HCT116 (cell line): ENCODE measurements at regions not wholly inside any gene's neighbourhood (a gene's known extent, or its start where the extent isn't known, plus 50 kb on each side); places are given as distances from the start of the nearest gene placed in this dataset.

Source experiments
- ATAC-seq: fragments of 200-7000 bp; cut with Tn5 transposase; 2 replicates; pipeline ENCODE4 v1.9.1; 2020; ENCODE audit warnings: mild to moderate bottlenecking, moderate library complexity
- BruUV-seq: library from RNA; stranded (reverse); fragments of 400-500 nt; replicated peaks from 2 replicates; lab custom pipeline; 2021; lab: Mats Ljungman, UMichigan
- CTCF ChIA-PET: fragments of 300-600 bp; sonication (Branson Sonifier 250); formaldehyde crosslinking; loops from one replicate; lab custom pipeline; 2021; ENCODE audit warnings: antibody characterized with exemption; lab: Charles Lee
- POLR2A ChIA-PET: fragments of 300-600, 350-600 bp; sonication (Branson Sonifier 250); formaldehyde crosslinking; loops from one replicate; lab custom pipeline; 2021; ENCODE audit warnings: antibody characterized with exemption; lab: Charles Lee
- RAD21 ChIA-PET, 2 experiments: fragments of 300-600 bp; sonication (Branson Sonifier 250); formaldehyde crosslinking; loops; one replicate each; lab custom pipeline; 2023; ENCODE audit warnings: low total read pairs in 2 of 2; ENCODE audit not compliant: uncharacterized antibody in 2 of 2, unreplicated experiment in 2 of 2, low non-redundant PET in 1 of 2; lab: Charles Lee
- DNase-seq: peaks from one replicate; pipeline ENCODE4 v3.0.0-alpha.2; 2010; ENCODE audit warnings: low read depth, low spot score
- H2AFZ ChIP-seq: fragments of 200-600 bp; shearing (Covaris generic), sonication (generic); 2 replicates; pipeline ENCODE4 v1.6.1; 2017; ENCODE audit warnings: low read depth, mixed run types, mixed read lengths, antibody characterized with exemption, low read length; ENCODE audit not compliant: poor library complexity, severe bottlenecking
- H3K27ac ChIP-seq: 2 replicates; pipeline ENCODE4 v1.5.1; 2012; ENCODE audit warnings: low read depth, low read length
- H3K27me3 ChIP-seq: fragments of 200-600 bp; sonication (generic); 2 replicates; pipeline ENCODE4 v1.6.1; 2016; ENCODE audit warnings: mixed run types, low read length, mixed read lengths; ENCODE audit not compliant: insufficient read depth
- H3K36me3 ChIP-seq, 2 experiments: fragments of 200-500 bp in 1 of 2; fragments of 200-600 bp in 1 of 2; sonication (Bioruptor generic) in 1 of 2; sonication (generic) in 1 of 2; 2 replicates each; pipeline versions ENCODE4 v1.5.1 to v1.6.1; 2014 to 2016; ENCODE audit warnings: low read length in 2 of 2, inconsistent platforms in 1 of 2, mixed read lengths in 1 of 2, mixed run types in 1 of 2; ENCODE audit not compliant: insufficient read depth in 2 of 2, control insufficient read depth in 1 of 2
- H3K4me1 ChIP-seq, 2 experiments: fragments of 200-600 bp in 1 of 2; sonication (generic) in 1 of 2; 2 replicates each; pipeline versions ENCODE4 v1.5.1 to v1.6.1; 2012 to 2017; ENCODE audit warnings: low read length in 2 of 2, inconsistent platforms in 1 of 2, mild to moderate bottlenecking in 1 of 2, mixed read lengths in 1 of 2, mixed run types in 1 of 2, moderate library complexity in 1 of 2; ENCODE audit not compliant: insufficient read depth in 2 of 2, control insufficient read depth in 1 of 2
- H3K4me2 ChIP-seq: fragments of 200-600 bp; sonication (generic); 2 replicates; pipeline ENCODE4 v1.6.1; 2017; ENCODE audit warnings: mixed run types, low read length, mixed read lengths
- H3K4me3 ChIP-seq, 2 experiments: fragments of 200-600 bp in 1 of 2; sonication (generic) in 1 of 2; replicated peaks in 1 of 2; 2 replicates each; pipeline ENCODE4 v1.5.1; 2011 to 2016; ENCODE audit warnings: low read length in 2 of 2, control low read depth in 1 of 2, low read depth in 1 of 2, mild to moderate bottlenecking in 1 of 2, mixed read lengths in 1 of 2, mixed run types in 1 of 2
- H3K79me2 ChIP-seq: fragments of 200-600 bp; sonication (generic); 2 replicates; pipeline ENCODE4 v1.6.1; 2017; ENCODE audit warnings: mild to moderate bottlenecking, mixed run types, low read length, moderate library complexity, mixed read lengths; ENCODE audit not compliant: insufficient read depth
- H3K9ac ChIP-seq: fragments of 200-600 bp; sonication (generic); 2 replicates; pipeline ENCODE4 v1.6.1; 2016; ENCODE audit warnings: low read length, mixed read lengths
- H3K9me2 ChIP-seq: fragments of 200-600 bp; sonication (generic), shearing (Covaris generic); 2 replicates; pipeline ENCODE4 v1.6.1; 2017; ENCODE audit warnings: mixed run types, mild to moderate bottlenecking, moderate library complexity; ENCODE audit not compliant: insufficient read depth
- H3K9me3 ChIP-seq, 2 experiments: fragments of 200-500 bp in 1 of 2; fragments of 200-600 bp in 1 of 2; sonication (Bioruptor generic) in 1 of 2; sonication (generic) in 1 of 2; 2 replicates each; pipeline ENCODE4 v1.6.1; 2014 to 2017; ENCODE audit warnings: low read length in 2 of 2, mixed read lengths in 2 of 2, inconsistent platforms in 1 of 2, low read depth in 1 of 2, mild to moderate bottlenecking in 1 of 2, mixed run types in 1 of 2, moderate library complexity in 1 of 2; ENCODE audit not compliant: control insufficient read depth in 1 of 2, insufficient read depth in 1 of 2
- H4K20me1 ChIP-seq: fragments of 200-600 bp; sonication (generic), shearing (Covaris generic); 2 replicates; pipeline ENCODE4 v1.6.1; 2017; ENCODE audit warnings: mixed run types, mild to moderate bottlenecking, moderate library complexity; ENCODE audit not compliant: insufficient read depth
- CBX3 ChIP-seq: IDR thresholded peaks from 2 replicates; pipeline ENCODE4 v1.6.1; 2012; ENCODE audit warnings: low read depth
- CEBPB ChIP-seq: IDR thresholded peaks from 2 replicates; pipeline ENCODE4 v1.6.1; 2012; ENCODE audit warnings: low read depth
- EGR1 ChIP-seq: IDR thresholded peaks from 2 replicates; pipeline ENCODE4 v1.6.1; 2012; ENCODE audit warnings: low read depth
- ELF1 ChIP-seq: IDR thresholded peaks from 2 replicates; pipeline ENCODE4 v1.6.1; 2012; ENCODE audit warnings: low read depth, borderline replicate concordance
- FOSL1 ChIP-seq: IDR thresholded peaks from 2 replicates; pipeline ENCODE4 v1.6.1; 2012; ENCODE audit warnings: low read depth
- SP1 ChIP-seq: IDR thresholded peaks from 2 replicates; pipeline ENCODE4 v1.6.1; 2012; ENCODE audit warnings: low read depth
- TCF7L2 ChIP-seq: IDR thresholded peaks from 2 replicates; pipeline ENCODE4 v1.7.0; 2011; ENCODE audit warnings: borderline replicate concordance, inconsistent platforms; ENCODE audit not compliant: insufficient read depth, insufficient read length; ENCODE audit errors: extremely low read depth
- ZNF274 ChIP-seq: fragments of 200-500 bp; sonication (Bioruptor generic); IDR thresholded peaks from 2 replicates; pipeline ENCODE4 v1.6.1; 2014; ENCODE audit warnings: mild to moderate bottlenecking, low read depth, low read length, inconsistent platforms
- intact Hi-C: fragments of 100-400 bp; cut with micrococcal nuclease; formaldehyde crosslinking; loops from 2 replicates; pipeline ENCODE4 v1.10.0; 2022
- TF ChIP-seq, protein P1 (sequence below), 3 experiments: fragments of 200-600 bp in 1 of 3; sonication (generic) in 1 of 3; IDR thresholded peaks in 2 of 3; conservative IDR thresholded peaks in 1 of 3; 2 replicates each; pipeline ENCODE4 v1.5.1; 2012 to 2017; ENCODE audit warnings: low read depth in 2 of 3, low read length in 2 of 3, antibody characterized with exemption in 1 of 3, borderline replicate concordance in 1 of 3, control low read depth in 1 of 3, mild to moderate bottlenecking in 1 of 3, mixed read lengths in 1 of 3, mixed run types in 1 of 3, moderate library complexity in 1 of 3; ENCODE audit not compliant: insufficient read depth in 1 of 3
- TF ChIP-seq, protein P2 (sequence below): IDR thresholded peaks from 2 replicates; pipeline ENCODE4 v1.6.1; 2012; ENCODE audit warnings: low read depth
- TF ChIP-seq, protein P3 (sequence below): IDR thresholded peaks from 2 replicates; pipeline ENCODE4 v1.6.1; 2011; ENCODE audit warnings: mild to moderate bottlenecking, low read length, moderate library complexity; ENCODE audit not compliant: insufficient replicate concordance; ENCODE audit errors: extremely low read depth

DNA sequence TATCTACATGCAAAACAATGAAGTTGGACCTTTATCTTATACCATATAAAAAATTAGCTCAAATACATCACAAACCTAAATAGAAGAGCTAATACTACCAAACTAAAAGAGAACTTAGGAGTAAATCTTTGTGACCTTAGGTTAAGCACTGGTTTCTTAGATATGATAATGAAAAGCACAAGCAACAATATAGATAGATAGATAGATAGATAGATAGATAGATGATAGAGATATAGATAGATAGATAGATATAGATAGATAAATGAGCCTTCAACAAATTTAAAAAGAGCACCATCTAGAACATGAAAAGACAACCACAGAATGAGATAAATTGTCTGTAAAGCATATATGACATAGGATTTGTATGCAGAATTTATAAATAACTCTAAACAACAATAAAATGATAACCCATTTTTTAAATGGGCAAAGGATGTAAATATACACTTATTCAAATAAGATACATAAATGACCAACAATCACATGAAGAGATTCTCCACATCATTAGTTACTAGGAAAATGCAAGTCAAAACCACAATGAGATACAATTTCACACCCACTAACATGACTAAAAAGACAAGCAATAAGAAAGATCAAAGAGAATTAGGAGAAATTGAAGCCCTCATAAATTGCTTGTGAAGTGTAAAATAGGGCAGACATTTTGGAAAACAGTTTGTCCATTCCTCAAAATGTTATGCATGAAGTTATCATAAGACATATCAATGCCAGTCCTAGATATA, 293.7 kb downstream of the BTG1 start (continued):
- no peak for TF ChIP-seq SP1
- no peak for TF ChIP-seq CBX3
- TF ChIP-seq ELF1, result no peak
- no peak for TF ChIP-seq TCF7L2
- TF ChIP-seq, protein P1, sequence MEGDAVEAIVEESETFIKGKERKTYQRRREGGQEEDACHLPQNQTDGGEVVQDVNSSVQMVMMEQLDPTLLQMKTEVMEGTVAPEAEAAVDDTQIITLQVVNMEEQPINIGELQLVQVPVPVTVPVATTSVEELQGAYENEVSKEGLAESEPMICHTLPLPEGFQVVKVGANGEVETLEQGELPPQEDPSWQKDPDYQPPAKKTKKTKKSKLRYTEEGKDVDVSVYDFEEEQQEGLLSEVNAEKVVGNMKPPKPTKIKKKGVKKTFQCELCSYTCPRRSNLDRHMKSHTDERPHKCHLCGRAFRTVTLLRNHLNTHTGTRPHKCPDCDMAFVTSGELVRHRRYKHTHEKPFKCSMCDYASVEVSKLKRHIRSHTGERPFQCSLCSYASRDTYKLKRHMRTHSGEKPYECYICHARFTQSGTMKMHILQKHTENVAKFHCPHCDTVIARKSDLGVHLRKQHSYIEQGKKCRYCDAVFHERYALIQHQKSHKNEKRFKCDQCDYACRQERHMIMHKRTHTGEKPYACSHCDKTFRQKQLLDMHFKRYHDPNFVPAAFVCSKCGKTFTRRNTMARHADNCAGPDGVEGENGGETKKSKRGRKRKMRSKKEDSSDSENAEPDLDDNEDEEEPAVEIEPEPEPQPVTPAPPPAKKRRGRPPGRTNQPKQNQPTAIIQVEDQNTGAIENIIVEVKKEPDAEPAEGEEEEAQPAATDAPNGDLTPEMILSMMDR (IDR thresholded peaks at IDR 0.05 in 2 of 3, conservative IDR thresholded peaks at IDR 0.05 in 1 of 3; ENCODE audit: borderline replicate concordance in 1 of 3, insufficient read depth in 1 of 3, low read depth in 2 of 3, low read length in 2 of 3), result no peak
- no peak for TF ChIP-seq ZNF274
- TF ChIP-seq, all 23 proteins: peak for 0

DNA sequence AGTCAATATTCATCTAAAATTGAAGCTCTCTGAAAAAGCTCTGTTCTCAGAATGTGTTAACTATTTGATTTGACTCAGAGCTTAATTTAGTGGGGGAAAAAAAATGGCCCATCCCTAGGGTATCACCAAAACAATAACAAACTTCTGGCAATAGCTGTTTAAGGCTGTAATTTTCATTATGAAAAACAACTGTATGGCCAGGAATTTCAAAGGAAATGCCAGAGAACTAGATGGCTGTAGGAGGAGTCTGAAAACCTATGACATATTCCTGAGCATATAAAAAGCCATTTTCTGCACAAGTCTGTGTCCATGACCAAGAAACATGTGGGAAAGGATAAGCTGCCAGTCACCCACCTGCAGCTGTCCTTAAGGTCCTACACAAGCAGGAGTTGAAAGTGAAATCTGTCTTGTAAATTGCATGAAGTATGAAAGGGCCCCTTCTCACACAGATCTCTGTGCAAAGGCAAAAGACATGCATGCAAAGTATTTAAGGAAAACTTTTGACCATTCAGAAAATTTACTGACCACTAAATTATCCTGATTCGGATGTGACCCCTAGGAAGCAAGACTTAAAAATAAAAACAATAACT, 299.1 kb downstream of the BTG1 start:
- no peak overlapping the region for H3K4me2 ChIP-seq
- no peaks in the 10 kb centered on the region for H3K36me3 ChIP-seq
- H3K9me2 ChIP-seq, result peaks cover 3% of the 10 kb centered on the region; the same call in 1 of the 2 replicates
- BruUV-seq, result no TSS peak
- no peaks in the 10 kb centered on the region for H3K27me3 ChIP-seq
- ATAC-seq (no peak), DNase-seq (no peak)
- H3K9ac ChIP-seq, result no peak overlapping the region
- intact Hi-C loops, result no loop called here
- CTCF ChIA-PET, result no interaction called here
- POLR2A ChIA-PET, result interaction anchor here (0.6 kb wide), 2 partner anchors 299 to 1552 kb away, joined by 3 to 4 read pairs; partner anchors contain the start of gene BTG1
- H3K4me1 ChIP-seq, result no peaks in the 10 kb centered on the region
- H3K9me3 ChIP-seq, result no peaks in the 10 kb centered on the region
- H4K20me1 ChIP-seq, result no peaks in the 10 kb centered on the region
- no peaks in the 10 kb centered on the region for H3K79me2 ChIP-seq
- no peak overlapping the region for H2AFZ ChIP-seq
- RAD21 ChIA-PET, result no interaction called here
- no peak overlapping the region for H3K27ac ChIP-seq
- no peak overlapping the region for H3K4me3 ChIP-seq
- no peak for TF ChIP-seq TCF7L2
- no peak for TF ChIP-seq ELF1
- no peak for TF ChIP-seq ZNF274
- TF ChIP-seq, protein P2, sequence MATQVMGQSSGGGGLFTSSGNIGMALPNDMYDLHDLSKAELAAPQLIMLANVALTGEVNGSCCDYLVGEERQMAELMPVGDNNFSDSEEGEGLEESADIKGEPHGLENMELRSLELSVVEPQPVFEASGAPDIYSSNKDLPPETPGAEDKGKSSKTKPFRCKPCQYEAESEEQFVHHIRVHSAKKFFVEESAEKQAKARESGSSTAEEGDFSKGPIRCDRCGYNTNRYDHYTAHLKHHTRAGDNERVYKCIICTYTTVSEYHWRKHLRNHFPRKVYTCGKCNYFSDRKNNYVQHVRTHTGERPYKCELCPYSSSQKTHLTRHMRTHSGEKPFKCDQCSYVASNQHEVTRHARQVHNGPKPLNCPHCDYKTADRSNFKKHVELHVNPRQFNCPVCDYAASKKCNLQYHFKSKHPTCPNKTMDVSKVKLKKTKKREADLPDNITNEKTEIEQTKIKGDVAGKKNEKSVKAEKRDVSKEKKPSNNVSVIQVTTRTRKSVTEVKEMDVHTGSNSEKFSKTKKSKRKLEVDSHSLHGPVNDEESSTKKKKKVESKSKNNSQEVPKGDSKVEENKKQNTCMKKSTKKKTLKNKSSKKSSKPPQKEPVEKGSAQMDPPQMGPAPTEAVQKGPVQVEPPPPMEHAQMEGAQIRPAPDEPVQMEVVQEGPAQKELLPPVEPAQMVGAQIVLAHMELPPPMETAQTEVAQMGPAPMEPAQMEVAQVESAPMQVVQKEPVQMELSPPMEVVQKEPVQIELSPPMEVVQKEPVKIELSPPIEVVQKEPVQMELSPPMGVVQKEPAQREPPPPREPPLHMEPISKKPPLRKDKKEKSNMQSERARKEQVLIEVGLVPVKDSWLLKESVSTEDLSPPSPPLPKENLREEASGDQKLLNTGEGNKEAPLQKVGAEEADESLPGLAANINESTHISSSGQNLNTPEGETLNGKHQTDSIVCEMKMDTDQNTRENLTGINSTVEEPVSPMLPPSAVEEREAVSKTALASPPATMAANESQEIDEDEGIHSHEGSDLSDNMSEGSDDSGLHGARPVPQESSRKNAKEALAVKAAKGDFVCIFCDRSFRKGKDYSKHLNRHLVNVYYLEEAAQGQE, result no peak
- no peak for TF ChIP-seq FOSL1
- TF ChIP-seq, protein P3, sequence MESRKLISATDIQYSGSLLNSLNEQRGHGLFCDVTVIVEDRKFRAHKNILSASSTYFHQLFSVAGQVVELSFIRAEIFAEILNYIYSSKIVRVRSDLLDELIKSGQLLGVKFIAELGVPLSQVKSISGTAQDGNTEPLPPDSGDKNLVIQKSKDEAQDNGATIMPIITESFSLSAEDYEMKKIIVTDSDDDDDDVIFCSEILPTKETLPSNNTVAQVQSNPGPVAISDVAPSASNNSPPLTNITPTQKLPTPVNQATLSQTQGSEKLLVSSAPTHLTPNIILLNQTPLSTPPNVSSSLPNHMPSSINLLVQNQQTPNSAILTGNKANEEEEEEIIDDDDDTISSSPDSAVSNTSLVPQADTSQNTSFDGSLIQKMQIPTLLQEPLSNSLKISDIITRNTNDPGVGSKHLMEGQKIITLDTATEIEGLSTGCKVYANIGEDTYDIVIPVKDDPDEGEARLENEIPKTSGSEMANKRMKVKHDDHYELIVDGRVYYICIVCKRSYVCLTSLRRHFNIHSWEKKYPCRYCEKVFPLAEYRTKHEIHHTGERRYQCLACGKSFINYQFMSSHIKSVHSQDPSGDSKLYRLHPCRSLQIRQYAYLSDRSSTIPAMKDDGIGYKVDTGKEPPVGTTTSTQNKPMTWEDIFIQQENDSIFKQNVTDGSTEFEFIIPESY, result no peak
- TF ChIP-seq CEBPB, result no peak
- TF ChIP-seq, protein P1 (IDR thresholded peaks at IDR 0.05 in 2 of 3, conservative IDR thresholded peaks at IDR 0.05 in 1 of 3; ENCODE audit: borderline replicate concordance in 1 of 3, insufficient read depth in 1 of 3, low read depth in 2 of 3, low read length in 2 of 3), result no peak
- no peak for TF ChIP-seq EGR1
